Activated CD8-positive, alpha-beta memory T cell treated with anti-CD3 and anti-CD28 coated beads, Interleukin-2, amount 50 U/mL, for 24 hours (primary cell): ENCODE measurements at regions not wholly inside any gene's neighbourhood (a gene's known extent, or its start where the extent isn't known, plus 50 kb on each side); places are given as distances from the start of the nearest gene placed in this dataset.
"Not testable (repeated sequence)": the region's sequence is repeated elsewhere in the genome, so short reads cannot be mapped to it uniquely, and the experiment has no call there.

ENCODE experiments used
- DNase-seq: peaks from one replicate; pipeline ENCODE4 v3.0.0-alpha.2; 2020; ENCODE audit errors: extremely low read depth

DNA sequence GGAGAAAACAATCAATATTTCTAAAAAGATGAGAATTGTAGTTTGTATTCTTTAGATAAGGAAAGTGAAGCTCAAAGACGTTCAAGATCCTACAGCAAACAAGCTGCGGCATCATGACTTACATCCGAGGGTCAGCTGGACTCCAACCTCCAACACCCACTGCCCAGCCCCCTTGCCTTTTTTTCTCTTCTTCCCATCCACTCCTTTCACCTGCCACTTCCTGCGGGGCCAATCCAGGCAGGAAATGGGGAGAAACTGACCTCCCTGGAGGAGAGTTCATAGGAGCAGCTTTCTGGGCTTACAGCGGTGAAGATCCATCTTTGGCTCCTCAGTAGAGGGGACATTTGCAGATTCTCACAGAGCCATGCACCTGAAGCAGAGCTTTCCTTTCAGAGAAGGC is 361.5 kb downstream of the PTPRU start:
- no peak for DNase-seq

GRCh38 chr1:29593601-29594382 is 357.5 kb downstream of the PTPRU start:
- DNase-seq, result no peak

DNA sequence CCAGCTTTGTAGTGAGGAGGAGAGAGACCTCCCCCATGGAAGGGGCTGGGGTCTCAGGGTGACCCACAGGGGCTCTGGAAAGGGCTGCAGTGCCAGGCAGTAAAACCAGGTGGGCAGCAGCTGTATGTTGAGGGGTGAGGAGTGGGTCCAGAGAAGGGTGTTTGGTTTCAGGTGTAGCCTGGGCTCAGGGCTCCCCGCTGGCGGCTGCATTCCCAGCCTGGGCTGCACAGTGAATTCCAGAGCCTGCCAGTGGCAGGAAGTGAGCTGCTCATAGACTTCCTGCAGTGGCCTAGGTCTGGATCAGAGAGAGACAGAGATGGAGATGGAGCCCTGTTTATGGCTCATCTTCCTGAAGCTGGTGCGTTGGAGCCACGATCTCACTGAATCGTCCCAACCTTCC is 356.4 kb downstream of the PTPRU start:
- DNase-seq, result no peak

DNA sequence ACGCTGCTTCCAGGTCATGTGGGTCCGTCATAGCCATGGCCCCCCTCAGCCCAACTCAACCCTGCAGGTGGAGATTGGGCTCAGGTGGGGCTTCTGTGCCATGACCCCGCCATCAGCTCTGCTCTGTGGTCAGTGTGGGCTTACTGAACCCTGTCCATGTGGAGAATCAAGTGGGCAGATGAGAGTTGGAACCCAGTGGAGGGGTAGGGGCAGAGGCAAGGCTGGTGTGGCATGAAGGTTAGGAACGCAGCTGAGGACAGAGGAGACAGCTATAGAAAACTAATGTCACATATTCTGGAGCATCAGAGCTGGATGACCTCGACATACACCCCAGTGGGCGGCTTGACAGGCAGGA is 355.9 kb downstream of the PTPRU start:
- no peak for DNase-seq

GRCh38 chr1:29591601-29592260 is 355.4 kb downstream of the PTPRU start:
- no peak for DNase-seq

- no peak for DNase-seq
Observed at GRCh38 chr1:29590583-29591565, 354.6 kb downstream of the PTPRU start.

DNA sequence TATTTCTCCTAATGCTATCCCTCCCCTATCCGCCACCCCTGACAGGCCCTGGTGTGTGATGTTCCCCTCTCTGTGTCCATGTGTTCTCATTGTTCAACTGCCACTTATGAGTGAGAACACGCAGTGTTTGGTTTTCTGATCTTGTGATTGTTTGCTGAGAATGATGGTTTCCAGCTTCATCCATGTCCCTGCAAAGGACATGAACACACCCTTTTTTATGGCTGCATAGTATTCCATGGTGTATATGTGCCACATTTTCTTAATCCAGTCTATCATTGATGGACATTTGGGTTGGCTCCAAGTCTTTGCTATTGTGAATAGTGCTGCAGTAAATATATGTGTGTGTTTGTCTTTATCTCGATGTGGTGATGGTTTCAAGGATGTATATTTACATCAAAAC is 353.4 kb downstream of the PTPRU start:
- DNase-seq, result not testable (repeated sequence)

GRCh38 chr1:29586991-29587745 is 350.8 kb downstream of the PTPRU start:
- DNase-seq, result no peak

GRCh38 chr1:29586215-29586614 is 349.9 kb downstream of the PTPRU start:
- no peak for DNase-seq

DNA sequence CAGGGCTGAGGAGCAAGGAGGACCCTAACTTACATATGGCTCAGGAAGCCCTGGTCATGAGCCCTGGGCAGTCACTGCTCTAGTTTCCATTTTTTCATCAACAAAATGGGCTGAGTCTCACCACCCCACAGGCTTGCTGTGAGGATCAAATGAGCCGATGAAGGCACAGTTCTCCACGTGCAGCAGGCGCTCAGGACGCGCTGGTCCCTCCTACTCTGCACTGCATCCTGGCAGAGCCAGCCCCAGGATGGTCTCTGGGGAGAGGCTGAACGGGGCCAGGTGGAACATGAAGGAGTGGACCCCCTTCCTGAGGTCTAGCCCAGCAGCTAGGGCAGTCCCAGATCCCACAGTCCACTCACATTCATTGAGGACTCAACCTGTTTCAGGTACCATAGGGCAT is 349.3 kb downstream of the PTPRU start:
- no peak for DNase-seq

DNA sequence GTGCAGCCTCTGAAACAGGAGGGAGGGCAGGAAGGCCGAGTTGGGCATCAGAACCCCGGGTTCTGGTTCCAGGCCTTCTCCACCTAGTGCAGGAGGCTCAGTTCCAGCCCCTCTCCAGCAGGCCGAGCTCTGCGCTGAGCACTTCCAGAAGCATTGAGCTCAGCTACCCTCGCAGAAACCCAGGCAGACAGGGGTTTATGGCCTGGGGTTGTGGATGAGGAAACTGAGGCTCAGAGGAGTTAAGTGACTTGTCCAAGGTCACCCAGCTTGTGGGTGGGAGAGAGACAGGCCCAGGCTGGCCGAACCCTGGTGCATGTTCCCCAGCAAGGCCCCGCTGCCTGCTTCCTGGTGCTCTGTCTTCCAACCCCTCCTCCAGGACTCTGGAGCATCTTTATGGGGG is 348.9 kb downstream of the PTPRU start:
- DNase-seq, result no peak

GRCh38 chr1:29584776-29585175 is 348.5 kb downstream of the PTPRU start:
- no peak for DNase-seq

GRCh38 chr1:29584362-29584761 is 348.0 kb downstream of the PTPRU start:
- no peak for DNase-seq

GRCh38 chr1:29583727-29584126 is 347.4 kb downstream of the PTPRU start:
- DNase-seq, result no peak

DNA sequence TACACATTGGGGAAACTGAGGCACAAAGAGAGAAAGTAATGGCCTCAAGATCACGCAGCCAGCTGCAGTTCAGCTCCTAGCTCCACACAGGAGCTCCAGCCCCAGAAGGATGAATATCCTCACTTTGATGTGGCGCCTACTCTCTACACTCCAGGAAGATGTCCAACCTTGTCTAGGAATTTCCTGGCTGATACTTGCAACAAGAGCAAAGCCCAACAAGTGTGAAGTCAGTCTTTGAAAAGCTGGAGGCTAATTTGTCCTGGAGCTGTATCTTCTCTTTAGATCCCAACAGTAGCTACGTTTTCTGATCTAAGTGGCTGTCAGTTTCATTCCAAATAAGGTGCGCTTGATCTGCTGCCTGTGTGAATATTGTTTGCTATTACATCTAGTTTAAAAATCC is 344.9 kb downstream of the PTPRU start:
- DNase-seq, result no peak

GRCh38 chr1:29579821-29580425 is 343.6 kb downstream of the PTPRU start:
- no peak for DNase-seq

GRCh38 chr1:29577512-29577911 is 341.2 kb downstream of the PTPRU start:
- no peak for DNase-seq

DNA sequence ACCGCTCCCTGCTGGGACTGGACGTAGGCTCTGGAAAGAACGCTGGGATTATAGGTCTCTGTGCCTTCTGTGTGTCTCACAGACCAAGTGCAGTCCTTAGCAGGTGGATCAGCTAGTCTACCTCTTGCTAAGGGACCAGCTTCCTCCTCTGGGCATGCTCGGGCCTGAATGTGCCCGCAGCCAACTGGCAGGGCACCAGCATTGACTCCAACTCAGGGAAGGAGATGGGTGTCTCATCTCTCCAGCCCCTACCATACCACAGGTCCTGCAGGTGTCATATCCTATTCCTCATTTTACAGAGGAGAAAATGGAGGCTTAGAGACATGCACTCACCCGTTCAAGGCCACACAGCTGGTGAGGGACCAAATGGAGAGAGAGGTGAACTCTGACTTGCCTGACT is 340.2 kb downstream of the PTPRU start:
- DNase-seq, result no peak

DNA sequence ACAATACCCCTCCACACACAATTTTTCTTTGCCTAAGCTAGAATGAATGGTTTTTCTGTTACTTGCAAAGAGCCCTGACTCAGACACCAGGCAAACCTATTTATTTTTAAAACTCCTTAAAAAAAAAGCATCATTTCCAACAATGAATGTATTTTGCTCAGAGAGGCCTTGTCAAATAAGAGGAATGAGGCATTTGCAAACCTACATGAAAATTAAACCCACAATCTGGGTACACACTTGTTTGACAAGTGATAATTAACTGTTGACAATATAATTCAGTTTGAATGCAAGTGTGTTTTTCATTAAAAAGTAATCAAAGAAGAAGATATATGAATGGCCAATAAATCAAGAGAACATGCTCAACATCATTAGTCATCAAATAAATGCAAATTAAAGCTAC is 339.5 kb downstream of the PTPRU start:
- no peak for DNase-seq

GRCh38 chr1:29575277-29575676 is 339.0 kb downstream of the PTPRU start:
- DNase-seq, result no peak

GRCh38 chr1:29574871-29575270 is 338.5 kb downstream of the PTPRU start:
- DNase-seq, result no peak
